ENCODE measurements at regions not wholly inside any gene's neighbourhood (a gene's known extent, or its start where the extent isn't known, plus 50 kb on each side); places are given as distances from the start of the nearest gene placed in this dataset.
"Not testable (repeated sequence)": the region's sequence is repeated elsewhere in the genome, so short reads cannot be mapped to it uniquely, and the experiment has no call there.

DNA sequence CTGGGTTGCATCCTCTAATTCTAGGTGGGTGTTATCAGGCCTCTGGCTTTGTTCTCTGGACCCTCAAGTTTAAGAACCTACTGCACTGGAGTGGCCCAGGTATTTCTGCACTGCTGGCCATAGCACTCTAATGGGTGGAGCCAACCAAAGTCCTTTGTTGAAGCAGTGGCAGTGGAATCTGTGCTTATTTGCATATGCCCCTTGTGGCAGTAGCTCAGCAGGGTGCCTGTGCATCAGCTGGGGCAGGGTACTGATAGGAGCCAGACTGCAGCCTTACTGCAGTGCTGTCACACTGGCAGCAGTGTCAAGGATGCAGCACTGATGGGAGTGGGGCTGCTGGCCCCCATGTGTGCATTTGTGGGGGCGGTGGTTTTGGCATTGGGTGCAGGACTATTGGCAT lies 660.6 kb downstream of the LRRIQ3 start:
- H3K9me3 Mint-ChIP-seq = peaks cover 35% of the 10 kb centered on the region
- H3K27ac Mint-ChIP-seq = no peak overlapping the region
- no peaks in the 10 kb centered on the region for H3K36me3 Mint-ChIP-seq (ENCODE audit: low read depth)
- H3K4me3 Mint-ChIP-seq = no peak overlapping the region
- peaks cover 1% of the 10 kb centered on the region for H3K27me3 Mint-ChIP-seq
- intact Hi-C loops (cut with micrococcal nuclease) = no loop called here
- no peaks in the 10 kb centered on the region for H3K4me1 Mint-ChIP-seq (ENCODE audit: low read depth)

DNA sequence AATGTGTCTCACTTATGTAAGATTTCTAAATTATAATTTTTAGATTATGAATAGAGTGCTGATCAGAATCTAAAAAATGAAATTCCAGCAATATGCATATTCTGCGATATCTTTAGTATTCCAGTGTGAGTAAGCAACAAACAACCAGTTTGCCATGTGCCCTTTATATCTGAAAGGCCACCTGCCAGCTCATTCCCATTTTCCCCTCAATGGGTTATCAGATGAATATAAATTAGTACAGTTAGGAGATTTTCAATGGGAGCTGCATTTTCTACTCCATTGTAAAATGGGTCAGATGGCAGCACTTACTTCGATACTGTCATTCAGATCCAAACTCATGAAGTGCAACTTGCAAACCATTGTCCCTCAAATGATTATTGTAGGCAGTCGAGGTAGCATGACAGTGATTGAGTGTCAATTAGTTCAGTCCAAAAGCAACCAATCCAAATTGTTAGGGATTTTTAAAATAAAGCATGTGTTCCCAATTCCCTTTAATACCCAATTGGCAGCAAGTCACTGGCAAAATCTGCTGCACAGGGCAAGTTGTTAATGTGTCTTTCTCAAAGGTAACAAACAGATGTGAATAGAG lies 680.3 kb downstream of the LRRIQ3 start:
- H3K9me3 Mint-ChIP-seq = no peaks in the 10 kb centered on the region
- H3K36me3 Mint-ChIP-seq (ENCODE audit: low read depth) = no peaks in the 10 kb centered on the region
- peaks cover 16% of the 10 kb centered on the region for H3K4me1 Mint-ChIP-seq (ENCODE audit: low read depth)
- H3K27ac Mint-ChIP-seq = no peak overlapping the region
- H3K4me3 Mint-ChIP-seq = no peak overlapping the region
- no peaks in the 10 kb centered on the region for H3K27me3 Mint-ChIP-seq
- intact Hi-C loops (cut with micrococcal nuclease) = no loop called here

DNA sequence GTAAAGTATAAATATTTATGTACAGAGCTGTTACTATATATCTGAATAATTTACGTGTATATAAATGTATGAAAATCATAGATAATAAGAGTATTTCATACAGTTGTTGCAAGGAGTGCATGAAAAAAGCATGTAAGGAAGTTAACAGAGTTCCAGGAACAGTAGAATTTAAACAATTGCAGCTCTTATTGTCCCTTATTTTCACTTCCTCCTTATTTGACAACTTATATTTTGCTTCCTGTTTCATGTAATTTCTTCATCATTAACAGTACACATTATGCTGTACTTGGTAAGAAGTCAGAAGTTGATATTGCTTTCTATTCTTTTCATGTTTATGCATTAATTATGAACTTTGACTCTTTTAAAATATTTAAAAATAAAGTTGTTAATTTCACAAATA lies 681.5 kb downstream of the LRRIQ3 start:
- intact Hi-C loops (cut with micrococcal nuclease) = no loop called here

DNA sequence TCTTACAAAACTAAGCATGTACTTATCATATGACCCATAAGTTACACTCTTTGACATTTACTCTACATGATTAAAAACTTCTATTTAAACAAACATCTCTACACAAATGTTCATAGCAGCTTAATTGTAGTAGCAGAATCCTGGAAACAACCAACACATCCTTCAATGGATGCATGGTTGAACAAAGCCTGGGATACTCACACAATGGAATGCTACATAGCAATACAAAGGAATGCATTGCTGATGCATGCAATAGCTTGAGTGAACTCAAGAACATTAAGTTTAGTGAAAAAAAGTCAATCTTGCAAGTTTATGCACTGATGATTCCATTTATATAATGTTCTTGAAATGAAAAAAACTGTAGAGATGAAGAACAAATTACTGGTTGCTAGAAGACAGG lies 686.9 kb downstream of the LRRIQ3 start:
- H3K27ac Mint-ChIP-seq = no peak overlapping the region
- no peaks in the 10 kb centered on the region for H3K36me3 Mint-ChIP-seq (ENCODE audit: low read depth)
- intact Hi-C loops (cut with micrococcal nuclease) = no loop called here
- peaks cover 5% of the 10 kb centered on the region for H3K4me1 Mint-ChIP-seq (ENCODE audit: low read depth)
- H3K27me3 Mint-ChIP-seq = no peaks in the 10 kb centered on the region
- peaks cover 8% of the 10 kb centered on the region for H3K9me3 Mint-ChIP-seq
- no peak overlapping the region for H3K4me3 Mint-ChIP-seq

More for the DNA sequence above, 681.5 kb downstream of the LRRIQ3 start:
- H3K27ac Mint-ChIP-seq = no peak overlapping the region
- H3K27me3 Mint-ChIP-seq = no peaks in the 10 kb centered on the region
- H3K9me3 Mint-ChIP-seq = no peaks in the 10 kb centered on the region
- H3K36me3 Mint-ChIP-seq (ENCODE audit: low read depth) = no peaks in the 10 kb centered on the region
- peaks cover 13% of the 10 kb centered on the region for H3K4me1 Mint-ChIP-seq (ENCODE audit: low read depth)
- H3K4me3 Mint-ChIP-seq = no peak overlapping the region

DNA sequence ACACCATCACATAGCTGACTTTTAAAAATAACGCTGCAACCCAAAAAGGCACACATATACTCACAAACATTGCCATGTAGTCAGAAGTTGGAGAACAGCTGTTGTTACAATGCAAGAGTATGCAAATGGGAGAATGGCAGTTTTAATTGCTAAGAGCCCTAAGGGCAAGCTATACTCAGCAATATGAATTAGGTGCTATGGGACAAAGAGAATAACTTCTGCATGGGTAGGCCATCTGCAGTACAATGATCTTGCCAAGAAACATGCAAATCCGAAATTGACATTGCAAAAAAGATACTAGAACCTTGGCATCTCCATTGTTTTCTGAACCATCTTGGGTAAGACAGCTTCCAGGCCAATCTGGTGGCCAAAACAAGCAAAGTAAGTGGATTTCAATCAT lies 697.8 kb downstream of the LRRIQ3 start:
- Mint-ChIP-seq H3K36me3 (ENCODE audit: low read depth) (no peaks in the 10 kb centered on the region), H3K27me3 (no peaks in the 10 kb centered on the region), H3K27ac (no peak overlapping the region), H3K9me3 (no peaks in the 10 kb centered on the region), H3K4me3 (no peak overlapping the region), H3K4me1 (ENCODE audit: low read depth) (no peaks in the 10 kb centered on the region)
- intact Hi-C loops (cut with micrococcal nuclease) = no loop called here

DNA sequence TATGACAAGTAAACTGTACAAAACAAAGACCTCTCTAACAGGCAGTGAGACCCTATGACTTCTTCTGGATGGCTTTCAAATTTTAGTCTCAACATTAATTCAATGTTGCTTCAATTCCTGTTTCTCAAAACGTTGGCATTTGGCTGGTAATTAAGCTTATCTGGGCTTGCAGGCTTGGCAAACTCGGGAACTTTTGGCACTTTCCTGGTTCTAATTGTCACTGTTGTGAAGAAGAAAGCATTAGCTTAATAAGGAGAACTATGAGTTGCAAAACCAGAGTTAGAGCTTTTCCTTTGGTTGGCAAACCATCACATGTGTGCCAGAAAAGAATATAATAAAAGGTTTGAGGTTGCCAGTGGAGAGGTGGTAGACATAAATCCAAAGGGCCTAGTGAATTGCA lies 698.3 kb downstream of the LRRIQ3 start:
- H3K4me3 Mint-ChIP-seq = no peak overlapping the region
- H3K4me1 Mint-ChIP-seq (ENCODE audit: low read depth) = no peaks in the 10 kb centered on the region
- intact Hi-C loops (cut with micrococcal nuclease) = no loop called here
- H3K27me3 Mint-ChIP-seq = no peaks in the 10 kb centered on the region
- H3K36me3 Mint-ChIP-seq (ENCODE audit: low read depth) = no peaks in the 10 kb centered on the region
- H3K9me3 Mint-ChIP-seq = no peaks in the 10 kb centered on the region
- no peak overlapping the region for H3K27ac Mint-ChIP-seq

DNA sequence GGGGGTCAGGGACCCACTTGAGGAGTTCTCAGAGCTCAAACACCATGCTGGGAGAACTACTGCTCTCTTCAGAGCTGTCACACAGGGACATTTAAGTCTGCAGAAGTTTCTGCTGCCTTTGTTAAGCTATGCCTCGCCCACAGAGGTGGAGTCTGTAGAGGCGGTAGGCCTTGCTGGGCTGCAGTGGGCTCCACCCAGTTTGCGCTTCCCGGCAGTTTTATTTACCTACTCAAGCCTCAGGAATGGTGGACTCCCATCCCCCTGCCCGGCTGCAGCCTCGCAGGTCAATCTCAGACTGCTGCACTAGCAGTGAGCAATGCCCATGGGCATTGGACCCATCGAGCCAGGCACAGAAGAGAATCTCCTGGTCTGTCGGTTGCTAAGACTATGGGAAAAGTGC lies 706.4 kb downstream of the LRRIQ3 start:
- H3K27me3 Mint-ChIP-seq = no peaks in the 10 kb centered on the region
- no peaks in the 10 kb centered on the region for H3K36me3 Mint-ChIP-seq (ENCODE audit: low read depth)
- H3K4me3 Mint-ChIP-seq = no peak overlapping the region
- no peaks in the 10 kb centered on the region for H3K4me1 Mint-ChIP-seq (ENCODE audit: low read depth)
- intact Hi-C loops (cut with micrococcal nuclease) = no loop called here
- no peak overlapping the region for H3K27ac Mint-ChIP-seq
- peaks cover 13% of the 10 kb centered on the region for H3K9me3 Mint-ChIP-seq

DNA sequence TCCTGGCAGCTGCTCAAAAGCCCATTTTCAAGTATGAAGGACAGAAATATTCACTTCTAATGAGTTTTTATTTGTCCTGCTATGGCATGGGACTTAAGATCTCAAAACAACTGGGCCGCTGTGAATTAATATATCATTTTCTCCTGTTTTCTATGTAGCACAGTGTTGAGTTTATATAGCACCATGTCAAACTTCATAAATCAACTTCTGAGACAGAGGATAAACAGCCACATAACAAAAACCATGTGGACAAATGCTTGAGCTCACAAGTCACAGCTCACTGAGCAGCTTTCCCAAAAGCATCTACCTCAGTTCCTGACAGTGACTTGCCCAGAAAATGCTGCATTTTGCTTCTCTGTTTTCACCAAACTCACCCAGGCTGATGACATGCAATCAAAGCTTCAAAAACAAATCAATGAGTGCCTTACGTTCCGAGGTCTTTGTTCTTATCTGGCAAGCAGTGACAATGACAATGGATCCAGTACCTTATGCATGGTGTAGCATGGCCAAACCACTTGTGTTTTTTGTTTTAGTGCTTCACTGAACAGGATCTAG lies 722.6 kb downstream of the LRRIQ3 start:
- intact Hi-C loops (cut with micrococcal nuclease) = no loop called here
- H3K27ac Mint-ChIP-seq = no peak overlapping the region
- no peaks in the 10 kb centered on the region for H3K36me3 Mint-ChIP-seq (ENCODE audit: low read depth)
- H3K4me3 Mint-ChIP-seq = no peak overlapping the region
- H3K4me1 Mint-ChIP-seq (ENCODE audit: low read depth) = no peaks in the 10 kb centered on the region
- no peaks in the 10 kb centered on the region for H3K9me3 Mint-ChIP-seq
- H3K27me3 Mint-ChIP-seq = no peaks in the 10 kb centered on the region

DNA sequence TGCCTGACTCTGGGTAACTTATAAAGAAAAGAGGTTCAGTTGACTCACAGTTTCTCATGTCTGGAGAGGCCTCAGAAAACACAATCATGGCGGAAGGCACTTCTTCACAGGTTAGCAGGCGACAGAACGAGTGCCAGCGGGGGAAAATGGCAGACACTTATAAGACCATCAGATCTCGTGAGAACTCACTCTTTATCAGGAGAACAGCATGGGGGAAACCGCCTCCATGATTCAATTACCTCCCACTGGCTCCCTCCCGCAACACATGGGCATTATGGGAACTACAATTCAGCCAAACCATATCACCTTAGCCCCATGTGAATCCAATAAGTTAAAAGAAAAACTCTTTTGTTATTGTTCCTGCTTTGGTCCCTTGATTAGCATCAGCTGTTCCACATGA lies 725.2 kb downstream of the LRRIQ3 start:
- Mint-ChIP-seq H3K4me1 (ENCODE audit: low read depth) (no peaks in the 10 kb centered on the region), H3K4me3 (no peak overlapping the region), H3K27me3 (no peaks in the 10 kb centered on the region), H3K36me3 (ENCODE audit: low read depth) (no peaks in the 10 kb centered on the region), H3K27ac (no peak overlapping the region), H3K9me3 (peaks cover 10% of the 10 kb centered on the region)
- intact Hi-C loops (cut with micrococcal nuclease) = no loop called here

DNA sequence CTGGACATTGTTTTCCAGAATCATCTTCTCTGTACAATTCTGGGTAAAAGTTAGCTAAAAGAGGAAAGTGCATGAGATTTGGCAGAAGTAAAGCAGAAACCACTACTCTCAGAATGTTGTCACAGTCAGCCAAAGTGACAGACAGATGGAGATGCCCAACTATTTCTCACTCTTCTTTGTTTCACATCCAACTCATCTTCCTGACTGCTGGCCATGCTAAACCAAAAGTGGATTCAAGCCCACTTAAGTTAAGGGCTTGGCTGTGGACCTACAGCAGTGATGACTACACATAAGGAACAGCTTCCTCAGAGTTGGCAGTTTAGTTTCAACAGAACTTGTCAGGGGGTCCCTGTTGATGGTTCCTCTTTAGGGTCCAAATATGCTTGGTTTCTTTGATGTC lies 730.2 kb downstream of the LRRIQ3 start:
- Mint-ChIP-seq H3K9me3 (peaks cover 10% of the 10 kb centered on the region), H3K27ac (no peak overlapping the region), H3K27me3 (no peaks in the 10 kb centered on the region), H3K36me3 (ENCODE audit: low read depth) (no peaks in the 10 kb centered on the region), H3K4me3 (no peak overlapping the region), H3K4me1 (ENCODE audit: low read depth) (no peaks in the 10 kb centered on the region)
- intact Hi-C loops (cut with micrococcal nuclease) = no loop called here

DNA sequence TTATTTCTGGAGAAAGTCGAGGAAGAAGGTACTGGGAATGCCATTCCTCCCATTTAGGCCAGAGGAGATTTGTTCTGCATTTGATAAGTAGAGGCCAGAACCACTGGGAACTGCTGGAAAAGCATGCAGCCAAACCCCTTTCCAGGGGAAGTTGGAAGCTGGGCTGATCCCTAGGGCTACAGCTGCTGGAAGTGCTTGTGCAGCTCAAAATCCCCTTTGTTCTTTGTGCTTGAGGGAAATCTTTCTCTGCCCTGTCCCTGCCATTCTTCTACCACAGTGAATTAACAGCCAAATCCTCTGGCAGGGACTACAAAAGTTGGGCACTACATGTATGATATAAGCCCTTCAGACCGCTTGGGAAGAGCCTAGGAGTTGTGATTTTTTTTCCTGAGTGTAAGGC lies 734.1 kb downstream of the LRRIQ3 start:
- H3K9me3 Mint-ChIP-seq = peaks cover 9% of the 10 kb centered on the region
- H3K4me1 Mint-ChIP-seq (ENCODE audit: low read depth) = no peaks in the 10 kb centered on the region
- H3K27ac Mint-ChIP-seq = no peak overlapping the region
- H3K4me3 Mint-ChIP-seq = no peak overlapping the region
- intact Hi-C loops (cut with micrococcal nuclease) = no loop called here
- H3K36me3 Mint-ChIP-seq (ENCODE audit: low read depth) = no peaks in the 10 kb centered on the region
- H3K27me3 Mint-ChIP-seq = no peaks in the 10 kb centered on the region

DNA sequence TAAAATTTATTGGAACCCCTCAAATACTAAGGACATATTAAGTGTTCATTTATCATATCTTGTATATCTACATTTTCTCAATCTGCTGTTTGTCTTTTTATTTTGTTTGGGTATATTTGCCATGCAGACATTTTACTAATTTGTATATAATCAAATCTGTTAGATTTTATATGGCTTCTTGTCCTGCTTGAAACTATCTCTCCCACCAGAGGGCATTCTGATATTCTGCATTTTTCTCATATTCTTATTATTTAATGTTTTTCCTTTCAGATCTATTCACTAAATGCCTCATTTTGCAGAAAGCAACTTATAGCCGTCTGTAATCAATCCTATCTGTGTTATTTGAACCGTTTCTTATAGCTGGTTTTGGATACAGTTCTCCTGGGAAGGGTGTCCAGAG lies 745.5 kb downstream of the LRRIQ3 start:
- H3K27me3 Mint-ChIP-seq = no peaks in the 10 kb centered on the region
- no peaks in the 10 kb centered on the region for H3K36me3 Mint-ChIP-seq (ENCODE audit: low read depth)
- no peak overlapping the region for H3K27ac Mint-ChIP-seq
- H3K4me3 Mint-ChIP-seq = no peak overlapping the region
- peaks cover 13% of the 10 kb centered on the region for H3K9me3 Mint-ChIP-seq
- intact Hi-C loops (cut with micrococcal nuclease) = no loop called here
- no peaks in the 10 kb centered on the region for H3K4me1 Mint-ChIP-seq (ENCODE audit: low read depth)

DNA sequence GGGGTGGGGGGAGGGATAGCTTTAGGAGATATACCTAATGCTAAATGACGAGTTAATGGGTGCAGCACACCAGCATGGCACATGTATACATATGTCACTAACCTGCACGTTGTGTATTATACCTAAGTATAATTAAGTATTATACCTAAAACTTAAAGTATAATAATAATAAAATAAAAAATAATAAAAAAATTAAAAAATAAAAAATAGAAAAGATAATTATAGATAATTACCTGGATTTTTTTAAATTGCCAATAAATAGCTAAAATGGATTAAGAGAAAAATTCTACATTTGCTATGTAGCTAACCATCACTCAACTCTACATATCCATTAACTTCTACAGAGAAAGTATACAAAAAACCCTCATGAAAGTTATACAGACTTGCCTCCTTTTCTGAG lies 747.3 kb downstream of the LRRIQ3 start:
- H3K4me1 Mint-ChIP-seq (ENCODE audit: low read depth); H3K27me3 Mint-ChIP-seq; H3K27ac Mint-ChIP-seq; H3K36me3 Mint-ChIP-seq (ENCODE audit: low read depth); intact Hi-C loops (cut with micrococcal nuclease); H3K4me3 Mint-ChIP-seq: not testable (repeated sequence)
- H3K9me3 Mint-ChIP-seq = peaks cover 18% of the 10 kb centered on the region

DNA sequence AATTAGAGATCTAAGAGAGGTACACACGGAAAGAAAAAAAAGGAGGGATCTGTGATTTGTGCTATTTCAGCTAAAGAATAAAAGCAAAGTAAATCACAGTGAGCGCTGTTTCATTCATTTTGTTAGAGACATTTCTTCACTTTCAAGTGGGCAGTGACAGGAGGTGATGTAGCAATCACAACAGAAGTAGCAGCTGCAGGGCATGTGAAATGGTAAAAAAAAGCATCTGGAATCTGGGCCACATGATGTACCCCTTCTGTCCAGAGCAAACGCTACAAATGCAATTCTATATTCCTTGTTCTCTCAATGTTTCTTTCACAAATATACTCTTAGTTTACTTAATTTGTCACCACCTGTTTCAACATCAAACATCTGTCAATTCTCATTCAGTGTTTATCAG lies 786.5 kb downstream of the LRRIQ3 start:
- Mint-ChIP-seq H3K27ac (no peak overlapping the region), H3K27me3 (no peaks in the 10 kb centered on the region), H3K4me3 (no peak overlapping the region), H3K9me3 (peaks cover 28% of the 10 kb centered on the region), H3K4me1 (ENCODE audit: low read depth) (no peaks in the 10 kb centered on the region), H3K36me3 (ENCODE audit: low read depth) (no peaks in the 10 kb centered on the region)
- intact Hi-C loops (cut with micrococcal nuclease) = no loop called here

DNA sequence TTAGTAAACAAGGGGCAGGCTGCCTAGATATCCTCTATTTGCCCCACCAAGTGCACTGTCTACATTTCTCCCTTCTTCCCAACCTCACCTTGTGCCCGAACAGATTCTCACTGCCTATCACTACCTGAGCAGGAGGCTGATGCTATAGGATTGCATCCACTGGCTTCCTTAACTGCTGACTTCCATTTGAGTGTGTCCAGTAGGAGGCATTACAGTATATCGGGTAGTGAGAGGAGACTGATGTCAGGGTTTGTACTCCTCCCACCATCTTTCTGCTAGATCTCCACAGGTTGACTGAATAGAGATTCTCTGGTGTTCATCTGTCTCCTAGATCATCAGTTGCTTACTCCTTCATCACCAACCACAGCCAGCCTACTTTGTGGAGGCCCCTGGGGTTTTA lies 796.3 kb downstream of the LRRIQ3 start:
- Mint-ChIP-seq H3K36me3 (ENCODE audit: low read depth) (no peaks in the 10 kb centered on the region), H3K9me3 (peaks cover 16% of the 10 kb centered on the region), H3K4me1 (ENCODE audit: low read depth) (no peaks in the 10 kb centered on the region), H3K4me3 (no peak overlapping the region), H3K27ac (no peak overlapping the region), H3K27me3 (no peaks in the 10 kb centered on the region)
- intact Hi-C loops (cut with micrococcal nuclease) = no loop called here
